ENCODE measurements at regions not wholly inside any gene's neighbourhood (a gene's known extent, or its start where the extent isn't known, plus 50 kb on each side); places are given as distances from the start of the nearest gene placed in this dataset.

DNA sequence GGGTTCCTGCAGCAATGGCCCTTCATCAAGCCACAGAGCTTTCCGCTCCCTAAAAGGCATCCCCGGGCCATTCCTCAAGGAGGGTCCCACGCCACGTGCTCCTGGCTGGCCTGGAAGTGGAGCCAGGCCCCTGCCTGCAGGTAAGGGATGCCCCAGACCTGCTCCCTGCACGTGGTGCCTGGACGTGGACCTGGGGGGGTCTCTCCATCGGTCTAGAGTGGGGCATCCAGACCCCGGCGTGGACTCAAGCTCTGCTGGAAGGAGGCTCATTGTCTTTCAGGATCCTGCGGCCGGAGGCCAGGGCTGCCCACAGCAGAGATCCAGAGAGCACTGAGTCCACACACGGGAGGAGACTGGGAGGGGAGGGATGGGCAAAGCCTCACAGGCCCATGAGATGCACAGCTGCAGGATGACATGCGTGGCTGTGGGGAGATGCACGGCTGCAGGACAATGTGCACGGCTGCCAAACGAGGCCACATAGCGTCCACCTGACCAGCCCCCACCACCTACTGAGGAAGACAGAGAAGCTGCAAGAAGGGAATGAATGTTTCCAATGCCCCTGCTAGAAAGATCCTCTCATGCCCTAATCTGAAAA is 236.7 kb downstream of the BRD1 start:
- no peak for DNase-seq (ENCODE audit: low read depth in 4 of 4, low spot score in 3 of 4)

DNA sequence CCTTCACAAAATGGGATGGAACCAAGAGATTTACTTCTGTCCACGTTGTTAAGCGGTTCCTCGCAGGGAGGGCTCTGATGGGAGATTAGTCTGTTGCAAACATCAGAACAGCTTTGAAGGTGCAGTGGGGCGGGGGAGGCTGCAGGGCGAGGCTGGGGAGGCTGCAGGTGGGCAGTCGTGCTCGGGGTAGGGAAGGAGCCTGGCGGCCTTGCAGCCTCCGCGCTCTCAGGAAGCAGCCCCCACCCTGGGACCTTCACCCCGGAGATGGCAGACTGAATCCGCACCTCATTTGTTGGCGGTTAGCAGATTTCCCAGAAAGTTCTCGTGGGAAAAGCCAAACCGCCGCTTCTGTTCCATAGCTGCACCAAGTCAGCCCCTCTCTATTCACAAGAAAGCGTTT is 237.3 kb downstream of the BRD1 start:
- no peak for DNase-seq (ENCODE audit: low read depth in 4 of 4, low spot score in 3 of 4)

DNA sequence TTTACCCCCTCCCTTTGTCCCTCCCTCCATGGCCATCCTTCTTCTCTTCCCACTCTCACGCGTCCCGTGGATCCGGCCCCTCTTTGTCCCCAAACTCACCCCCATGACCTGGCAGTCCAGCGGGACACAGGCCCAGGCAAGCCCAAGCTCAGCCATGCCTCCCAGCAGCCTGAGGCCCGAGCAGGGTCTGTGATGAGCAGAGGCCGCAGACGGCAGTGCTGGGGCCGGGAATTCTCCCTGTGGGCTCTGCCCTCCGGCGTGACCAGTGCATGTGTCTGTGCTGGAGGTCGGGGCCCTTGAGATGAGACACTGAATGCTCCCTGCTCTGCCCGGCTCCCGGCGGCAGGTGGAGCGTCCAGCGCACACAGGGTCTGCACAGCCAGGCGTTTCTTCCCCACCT is 237.9 kb downstream of the BRD1 start:
- no peak for DNase-seq (ENCODE audit: low read depth in 4 of 4, low spot score in 3 of 4)

DNA sequence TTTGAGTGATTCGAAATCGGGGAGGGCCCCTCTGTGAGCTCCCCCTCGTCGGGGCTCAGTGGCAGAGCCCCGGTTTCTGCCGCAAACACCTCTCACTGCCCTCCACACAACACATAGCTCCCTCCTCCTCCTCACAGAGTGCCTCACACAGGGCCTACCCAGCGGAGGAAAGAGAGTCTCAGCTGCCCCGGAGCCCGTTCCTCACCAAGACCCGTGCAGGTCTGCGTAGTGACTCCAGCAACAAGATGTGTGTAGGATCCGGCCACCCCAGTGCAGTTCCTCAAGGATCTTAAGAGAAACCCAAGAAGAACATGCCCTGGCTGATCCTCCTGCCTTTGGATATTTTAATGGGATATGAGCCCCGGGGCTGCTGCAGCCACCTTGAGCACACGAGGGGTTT is 238.4 kb downstream of the BRD1 start:
- DNase-seq (ENCODE audit: low read depth in 4 of 4, low spot score in 3 of 4) = no peak

DNA sequence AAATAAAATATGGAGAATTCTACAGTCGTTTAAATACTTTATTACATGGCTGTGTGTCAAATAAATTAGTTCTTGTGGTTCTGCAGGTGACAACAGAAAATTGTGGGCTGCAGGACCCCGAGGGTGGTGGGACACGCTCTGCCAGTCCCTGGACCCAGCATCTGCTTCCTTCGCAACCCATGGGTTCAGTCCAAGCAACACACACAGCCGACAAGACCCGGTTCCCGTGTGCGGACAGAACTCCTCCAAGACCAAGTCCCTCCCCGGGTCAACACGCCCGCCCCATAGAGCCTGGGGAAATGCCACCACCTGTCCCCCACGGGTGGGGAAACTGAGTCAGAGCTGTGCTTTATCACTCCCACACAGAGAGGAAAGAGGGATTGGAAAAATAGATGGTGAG is 238.9 kb downstream of the BRD1 start:
- no peak for DNase-seq (ENCODE audit: low read depth in 4 of 4, low spot score in 3 of 4)

DNA sequence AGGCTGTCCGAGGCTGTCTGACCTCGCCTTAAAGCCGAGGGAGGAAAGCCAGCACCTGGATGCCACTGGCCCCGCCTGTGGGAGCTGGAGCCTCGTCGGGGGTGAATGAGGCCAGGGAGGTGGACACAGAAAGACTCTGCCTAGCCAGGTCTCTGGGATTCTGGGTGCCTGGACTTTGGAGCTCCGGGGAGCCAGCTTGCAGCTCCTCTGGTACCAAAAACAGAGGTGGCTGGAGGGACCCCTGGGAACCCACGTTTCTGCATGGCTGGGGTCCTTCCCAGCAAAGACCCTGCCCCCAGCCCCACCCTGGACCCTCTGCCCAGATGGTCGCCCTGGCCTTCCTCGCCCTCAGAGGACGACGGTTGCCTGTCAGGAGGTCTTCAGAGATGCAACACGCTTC is 239.7 kb downstream of the BRD1 start:
- no peak for DNase-seq (ENCODE audit: low read depth in 4 of 4, low spot score in 3 of 4)

DNA sequence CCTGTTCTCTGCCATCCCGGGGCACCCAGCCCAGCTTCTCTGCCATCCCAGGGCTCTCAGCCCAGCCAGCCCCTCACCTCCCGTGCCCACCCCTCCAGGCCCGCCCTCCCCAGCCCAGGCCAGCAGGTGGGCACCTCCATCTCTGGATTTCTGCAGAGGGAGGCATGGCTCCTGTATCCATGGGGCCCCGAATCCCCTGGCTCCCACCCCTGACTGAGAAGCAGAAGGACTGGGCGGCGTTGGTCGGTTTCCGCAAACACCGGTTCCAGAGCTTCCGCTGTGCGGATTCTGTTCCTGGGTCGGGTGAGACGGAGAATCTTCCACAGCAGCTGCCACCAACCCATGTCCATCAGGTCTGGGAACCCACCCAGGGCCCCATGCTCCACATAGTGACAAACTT is 240.3 kb downstream of the BRD1 start:
- no peak for DNase-seq (ENCODE audit: low read depth in 4 of 4, low spot score in 3 of 4)

DNA sequence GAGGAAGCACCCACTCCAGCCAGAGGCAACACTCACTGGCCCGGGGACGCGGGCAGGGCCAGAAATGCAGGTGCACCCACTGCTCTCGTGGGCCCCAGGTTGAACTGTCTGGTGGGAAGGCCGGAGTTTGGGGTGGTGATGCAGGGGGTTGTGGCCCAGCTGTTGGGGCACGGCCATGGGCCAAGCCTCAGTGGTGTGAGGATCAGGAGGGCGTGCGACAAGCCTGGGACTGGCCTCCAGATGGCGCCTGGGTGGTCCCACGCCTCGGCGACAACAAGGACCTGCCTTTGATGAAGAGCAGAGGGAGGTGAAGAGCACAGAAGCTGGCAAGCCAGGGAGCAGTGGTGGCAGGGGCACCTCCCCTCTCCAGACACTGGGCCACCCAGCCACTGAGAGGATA is 240.8 kb downstream of the BRD1 start:
- DNase-seq (ENCODE audit: low read depth in 4 of 4, low spot score in 3 of 4) = no peak

DNA sequence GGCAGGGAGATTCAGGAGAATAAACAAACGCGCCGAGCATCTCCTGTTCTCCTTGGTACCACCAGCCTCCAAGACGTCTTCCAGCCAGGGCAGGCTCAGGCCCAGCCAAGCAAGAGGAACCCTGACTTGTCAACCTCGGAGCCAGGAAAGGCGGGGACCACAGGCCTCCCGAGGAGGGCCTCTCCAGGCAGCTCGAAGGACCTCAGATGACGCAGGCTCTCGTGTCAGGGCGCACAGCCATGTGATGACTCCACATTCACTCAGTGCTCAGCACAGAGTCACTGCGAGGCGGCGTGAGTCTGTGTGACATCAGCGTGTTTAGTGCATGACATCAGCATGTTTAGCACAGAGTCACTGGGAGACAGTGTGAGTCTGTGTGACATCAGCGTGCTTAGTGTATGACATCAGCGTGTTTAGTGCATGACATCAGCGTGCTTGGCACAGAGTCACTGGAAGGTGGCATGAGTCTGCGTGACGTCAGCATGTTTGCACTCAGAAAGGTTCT is 241.4 kb downstream of the BRD1 start:
- no peak for DNase-seq (ENCODE audit: low read depth in 4 of 4, low spot score in 3 of 4)

DNA sequence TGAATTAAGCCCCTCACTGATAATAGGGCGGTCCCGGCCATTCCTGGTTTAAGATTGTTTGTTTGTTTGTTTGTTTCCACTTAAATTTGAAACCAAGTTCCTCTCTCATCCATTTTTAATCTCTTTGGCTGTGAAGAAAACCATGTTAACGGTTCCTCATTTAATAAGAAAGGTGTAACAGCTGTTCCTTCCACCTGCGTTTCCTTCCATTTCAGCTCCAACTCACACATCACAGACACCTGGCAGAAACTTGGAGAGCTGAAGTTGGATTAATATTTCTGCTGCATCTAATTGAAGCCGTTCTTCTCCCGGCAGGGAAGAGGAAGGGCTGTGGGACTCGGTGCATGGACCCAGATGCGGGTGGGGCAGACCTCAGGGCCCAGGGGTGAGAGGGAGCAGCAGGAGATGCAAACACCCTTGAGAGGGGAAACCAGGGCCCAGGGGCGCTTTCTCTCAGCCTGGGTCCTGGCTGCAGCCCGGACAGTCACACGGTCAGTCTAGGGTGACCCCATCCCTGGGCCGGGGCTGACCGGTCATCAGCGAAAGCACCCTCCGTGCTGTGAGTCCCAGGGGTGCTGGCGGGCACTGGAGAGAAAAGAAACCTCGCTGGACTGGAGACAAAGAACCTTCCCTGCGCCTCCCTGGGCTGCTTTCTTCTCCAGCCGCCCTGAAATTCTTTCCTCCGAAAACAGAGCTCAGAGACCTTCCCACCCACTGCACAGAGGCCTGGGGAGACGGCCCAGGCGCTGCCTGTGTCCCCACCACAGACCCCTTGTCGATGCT is 242.0 kb downstream of the BRD1 start:
- DNase-seq (ENCODE audit: low read depth in 4 of 4, low spot score in 3 of 4) = no peak

DNA sequence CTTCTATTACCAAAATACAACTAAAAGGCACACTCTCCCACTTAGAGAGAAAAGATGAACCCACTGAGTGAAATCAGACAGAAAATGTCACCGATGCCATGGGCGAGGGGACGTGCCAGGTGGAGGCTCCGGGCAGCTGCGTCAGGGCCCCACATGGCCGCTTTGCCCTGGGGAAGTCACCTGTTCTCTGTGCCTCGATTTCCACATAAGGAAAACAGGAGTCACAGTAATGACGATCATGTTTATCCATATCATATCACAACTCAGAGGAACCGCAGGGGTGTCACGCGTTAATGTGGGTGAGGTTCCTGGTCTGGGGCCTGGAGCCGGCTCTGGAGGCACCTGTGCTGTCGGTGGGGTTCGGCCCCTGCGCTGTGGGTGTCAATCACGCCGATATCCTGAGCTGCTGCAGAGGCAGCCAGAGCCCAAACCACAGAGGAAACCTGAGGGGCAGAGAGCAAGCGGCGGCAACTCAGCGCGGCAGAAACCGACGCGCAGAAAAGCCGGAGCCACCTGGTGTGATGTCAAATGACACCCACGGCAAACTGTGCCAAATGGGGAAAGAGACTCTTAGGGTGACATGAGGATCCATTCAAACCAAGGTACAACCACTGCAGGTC is 243.7 kb downstream of the BRD1 start:
- no peak for DNase-seq (ENCODE audit: low read depth in 4 of 4, low spot score in 3 of 4)

DNA sequence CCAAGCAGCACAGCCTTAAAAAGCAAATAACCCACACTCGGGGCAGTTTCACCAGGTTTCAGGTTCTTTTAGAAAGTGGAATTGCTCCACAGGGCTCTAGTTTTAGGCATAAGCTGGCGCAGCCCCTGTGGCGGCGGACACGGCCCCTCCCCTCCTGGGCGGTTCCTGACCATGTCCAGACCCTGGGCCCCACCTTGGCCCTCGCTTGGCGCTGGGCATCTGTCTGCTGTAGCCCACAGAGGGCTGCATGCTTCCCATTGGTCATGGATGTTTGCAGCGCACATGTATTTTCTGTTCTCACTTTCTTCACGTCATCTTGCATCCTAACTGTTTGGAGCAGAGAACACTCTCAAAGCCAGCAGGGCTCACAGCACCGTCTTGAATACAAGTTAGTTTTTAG is 244.3 kb downstream of the BRD1 start:
- no peak for DNase-seq (ENCODE audit: low read depth in 4 of 4, low spot score in 3 of 4)

DNA sequence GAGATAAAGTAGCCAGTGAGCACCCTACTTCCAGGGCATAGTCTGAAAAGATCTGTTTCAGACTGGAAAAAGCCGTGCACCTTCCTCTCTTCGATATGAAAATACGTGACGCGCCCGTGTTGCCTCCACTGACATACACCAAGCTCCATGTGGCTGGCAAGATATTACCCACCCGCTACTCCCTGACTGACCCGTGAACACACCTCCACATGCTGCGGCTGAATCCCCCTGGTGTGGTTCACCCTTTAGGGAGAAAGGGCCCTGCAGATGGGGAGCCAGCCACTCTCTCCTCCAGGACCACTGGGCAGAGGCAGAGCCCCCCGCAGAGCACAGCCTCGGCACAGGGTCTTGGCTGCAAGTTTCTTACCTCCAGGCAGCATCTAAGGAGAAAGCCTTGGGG is 245.0 kb downstream of the BRD1 start:
- DNase-seq (ENCODE audit: low read depth in 4 of 4, low spot score in 3 of 4) = no peak

DNA sequence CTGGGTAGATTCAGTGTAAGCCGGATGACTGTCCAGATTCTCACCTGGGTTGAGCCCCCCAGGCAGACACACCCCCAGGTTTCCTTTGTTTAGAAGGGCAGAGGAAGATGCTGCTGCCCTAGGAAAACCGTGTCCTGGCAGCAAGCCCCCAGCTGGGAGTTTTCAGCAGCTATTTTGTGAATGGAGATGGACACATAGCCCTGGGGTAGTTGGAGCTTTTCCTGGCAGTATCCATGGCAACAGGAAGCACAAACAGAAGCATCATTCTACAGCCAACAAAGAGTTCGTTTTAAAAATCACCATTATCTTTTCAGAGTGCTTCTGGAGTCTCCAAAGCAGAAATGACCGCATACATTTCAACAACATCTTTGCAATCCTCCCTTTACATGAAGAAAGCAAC is 245.5 kb downstream of the BRD1 start:
- DNase-seq (ENCODE audit: low read depth in 4 of 4, low spot score in 3 of 4) = no peak

DNA sequence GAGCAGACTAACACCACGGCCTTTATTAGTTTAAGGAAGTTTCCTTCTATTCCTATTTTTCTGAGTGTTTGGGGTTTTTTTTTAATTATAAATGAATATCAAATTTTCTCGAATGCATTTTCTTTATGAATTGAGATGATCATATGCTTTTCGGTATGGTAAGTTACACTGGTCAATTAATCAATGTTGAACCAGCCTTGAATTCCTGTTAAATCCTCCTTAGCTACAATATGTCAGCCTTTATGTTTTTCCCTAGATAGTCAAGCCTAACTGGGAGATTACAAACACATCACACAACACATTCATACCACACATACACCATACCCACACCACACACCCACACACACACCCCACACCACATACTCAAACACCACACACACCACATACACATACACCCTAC is 247.6 kb downstream of the BRD1 start:
- no peak for DNase-seq (ENCODE audit: low read depth in 4 of 4, low spot score in 3 of 4)

DNA sequence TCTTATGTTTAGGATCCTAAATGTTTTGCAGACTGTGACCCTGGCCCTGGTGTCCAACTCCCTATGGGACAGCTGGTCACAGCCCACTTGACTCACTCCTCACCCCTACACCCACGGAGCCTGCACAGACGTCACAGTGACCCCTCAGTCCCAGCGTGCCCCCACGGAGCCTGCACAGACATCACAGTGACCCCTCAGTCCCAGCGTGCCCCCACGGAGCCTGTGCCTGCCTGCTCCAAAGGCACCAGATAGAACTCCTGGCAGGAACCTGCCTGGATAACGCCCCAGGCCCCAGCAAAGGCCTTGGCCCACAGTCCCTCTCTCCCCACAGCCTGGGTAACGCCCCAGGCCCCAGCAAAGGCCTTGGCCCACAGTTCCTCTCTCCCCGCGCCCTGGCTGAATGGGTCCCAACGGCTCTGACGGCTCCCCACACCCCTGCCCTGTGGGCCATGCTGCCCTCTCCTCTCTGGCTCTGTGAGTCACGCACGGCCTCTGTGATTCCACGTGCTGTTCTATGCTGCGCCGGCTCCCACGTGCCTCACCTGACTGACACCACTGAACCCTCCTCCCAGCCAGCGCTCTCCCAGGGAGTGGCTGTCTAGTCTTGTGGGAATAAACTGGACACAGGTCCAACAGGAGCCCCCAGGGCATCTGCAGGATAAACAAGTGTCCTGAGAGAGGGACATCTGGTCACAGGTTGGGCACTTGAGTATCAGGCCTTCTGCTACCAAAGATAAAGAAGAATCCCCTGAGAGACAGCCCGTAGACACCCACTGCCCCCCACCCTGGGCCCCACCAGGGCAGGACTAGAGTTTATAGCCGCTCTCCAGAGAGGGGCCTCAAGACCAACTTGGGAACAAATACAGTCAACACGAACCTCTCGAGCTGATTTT is 250.3 kb downstream of the BRD1 start:
- DNase-seq (ENCODE audit: low read depth in 4 of 4, low spot score in 3 of 4) = no peak

DNA sequence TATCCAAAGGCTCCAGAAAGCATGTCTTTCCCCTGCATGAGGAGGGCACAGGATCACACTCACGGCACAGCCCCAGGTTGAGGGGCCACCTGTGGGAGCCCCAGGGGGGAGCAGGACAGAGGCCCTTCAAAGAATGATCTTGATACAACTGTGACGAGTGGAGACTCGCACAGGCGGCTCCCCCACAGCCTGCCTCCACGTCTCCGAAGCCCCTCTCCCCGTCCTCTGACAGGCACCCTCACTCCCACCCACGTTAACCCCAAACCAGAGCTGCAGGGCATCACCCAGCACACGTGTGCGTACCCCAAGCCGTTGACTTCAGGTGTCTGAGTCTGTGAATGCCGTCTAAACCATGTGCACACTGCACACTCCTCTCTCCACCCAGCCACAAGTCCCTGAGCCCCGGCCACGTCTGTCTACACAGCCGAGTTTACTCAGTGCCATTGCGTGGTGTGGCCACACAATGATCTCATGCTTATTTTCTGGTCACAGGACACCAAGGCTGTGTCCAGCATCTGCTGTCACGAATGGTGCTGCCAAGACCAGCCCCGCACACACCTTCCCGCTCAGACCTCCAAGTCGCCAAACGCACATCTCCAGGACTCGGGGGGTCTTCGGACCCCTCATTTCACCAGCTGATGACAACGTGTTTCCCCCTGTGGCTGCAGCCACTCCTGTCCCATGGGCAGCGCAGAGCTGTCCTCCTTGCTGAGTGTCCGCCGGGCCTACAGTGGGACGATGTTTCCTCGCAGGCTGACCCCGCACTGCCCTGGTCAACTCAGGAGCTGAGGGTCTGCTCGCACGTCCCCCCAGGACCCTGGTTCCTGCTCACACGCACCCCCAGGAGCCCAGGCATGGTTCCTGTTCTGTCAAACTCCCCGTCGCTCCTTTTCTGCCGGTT is 251.2 kb downstream of the BRD1 start:
- no peak for DNase-seq (ENCODE audit: low read depth in 4 of 4, low spot score in 3 of 4)

DNA sequence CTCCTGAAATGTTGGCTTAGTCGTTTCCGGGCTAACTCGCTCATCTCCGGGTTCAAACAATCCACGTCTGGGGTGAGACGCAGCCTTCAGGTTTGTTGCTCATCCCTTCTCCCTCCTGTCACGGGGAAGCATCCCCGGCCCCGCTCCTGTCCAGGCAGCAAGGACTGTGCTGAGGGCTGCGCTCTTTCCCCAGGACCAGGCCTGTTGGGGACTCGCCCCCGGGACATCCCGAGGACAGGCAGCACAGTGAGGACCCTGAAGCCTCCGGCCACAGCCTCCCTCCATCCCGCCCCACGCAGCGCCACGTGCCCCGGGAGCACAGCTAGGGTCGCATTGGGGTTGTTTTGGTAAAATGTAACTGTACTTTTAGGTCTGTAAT is 252.0 kb downstream of the BRD1 start:
- no peak for DNase-seq (ENCODE audit: low read depth in 4 of 4, low spot score in 3 of 4)

DNA sequence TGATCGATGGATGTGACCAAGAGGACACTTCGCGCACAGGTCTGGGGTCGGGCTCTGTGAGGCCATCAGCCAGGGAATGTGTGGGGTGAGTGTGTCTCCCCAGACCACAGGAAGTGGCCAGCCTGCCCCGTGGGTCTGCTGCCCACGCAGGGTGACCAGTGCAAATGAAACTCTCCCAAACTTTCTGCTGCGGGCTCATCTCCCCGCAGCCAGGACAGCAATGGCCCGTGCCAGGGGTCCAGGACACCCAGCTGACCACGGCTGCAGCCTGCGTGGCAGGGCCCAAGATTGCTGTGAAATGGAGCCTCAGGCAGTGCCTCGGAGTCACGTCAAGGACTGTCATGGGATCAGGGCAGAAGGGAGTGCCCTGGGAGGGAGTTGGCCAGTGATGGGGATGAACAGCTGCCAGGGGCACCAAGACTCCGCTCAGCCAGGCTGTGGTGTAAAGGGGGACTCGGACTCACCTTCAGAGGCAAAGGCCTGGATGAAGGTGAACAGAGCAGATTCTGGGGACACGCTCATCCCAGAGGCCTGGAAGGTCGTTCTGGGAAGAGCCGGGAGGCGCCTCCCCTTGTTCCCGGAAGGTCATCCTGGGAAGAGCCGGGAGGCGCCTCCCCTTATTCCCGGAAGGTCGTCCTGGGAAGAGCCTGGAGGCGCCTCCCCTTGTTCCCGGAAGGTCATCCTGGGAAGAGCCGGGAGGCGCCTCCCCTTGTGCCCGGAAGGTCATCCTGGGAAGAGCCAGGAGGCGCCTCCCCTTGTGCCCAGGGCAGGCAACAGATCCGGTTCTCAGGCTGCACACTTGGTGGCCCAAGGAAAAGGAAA is 252.6 kb downstream of the BRD1 start:
- no peak for DNase-seq (ENCODE audit: low read depth in 4 of 4, low spot score in 3 of 4)
